CD14-positive monocyte (primary cell): ENCODE measurements at regions not wholly inside any gene's neighbourhood (a gene's known extent, or its start where the extent isn't known, plus 50 kb on each side); places are given as distances from the start of the nearest gene placed in this dataset.

Experiments used
- DNase-seq, 3 donors: peaks; one replicate each; pipeline ENCODE4 v3.0.0-alpha.2; 2011 to 2022
- H2AFZ ChIP-seq: 2 replicates; pipeline ENCODE4 v1.6.0; 2012; ENCODE audit warnings: mild to moderate bottlenecking, low read depth, low read length, inconsistent platforms; ENCODE audit not compliant: insufficient read depth, poor library complexity, severe bottlenecking
- H3K27ac ChIP-seq, 2 donors: 1 replicate in 1 of 2; 2 replicates in 1 of 2; pipeline ENCODE4 v1.5.1; 2012 to 2013; ENCODE audit warnings: low read length in 2 of 2, control low read depth in 1 of 2, inconsistent platforms in 1 of 2, low read depth in 1 of 2, mild to moderate bottlenecking in 1 of 2
- H3K27me3 ChIP-seq, 2 donors: one replicate each; pipeline versions ENCODE4 v1.6.0 to v1.6.1; 2011 to 2013; ENCODE audit warnings: low read length in 2 of 2; ENCODE audit not compliant: control insufficient read depth in 2 of 2, insufficient read depth in 2 of 2
- H3K36me3 ChIP-seq, 2 donors: replicated peaks in 1 of 2; 1 replicate in 1 of 2; 2 replicates in 1 of 2; pipeline versions ENCODE4 v1.5.1 to v1.6.1; 2012 to 2013; ENCODE audit warnings: low read length in 2 of 2, control low read depth in 1 of 2, inconsistent platforms in 1 of 2, mild to moderate bottlenecking in 1 of 2; ENCODE audit not compliant: insufficient read depth in 2 of 2, control insufficient read depth in 1 of 2
- H3K4me1 ChIP-seq, 2 donors: 1 replicate in 1 of 2; 2 replicates in 1 of 2; pipeline versions ENCODE4 v1.5.1 to v1.6.1; 2012 to 2013; ENCODE audit warnings: low read length in 2 of 2, control low read depth in 1 of 2, inconsistent platforms in 1 of 2, mild to moderate bottlenecking in 1 of 2, moderate library complexity in 1 of 2; ENCODE audit not compliant: insufficient read depth in 2 of 2, control insufficient read depth in 1 of 2
- H3K4me2 ChIP-seq: replicated peaks from 2 replicates; pipeline ENCODE3; 2012; ENCODE audit warnings: low read length, moderate library complexity, mild to moderate bottlenecking; ENCODE audit not compliant: poor library complexity, severe bottlenecking; ENCODE audit errors: extremely low read depth
- H3K4me3 ChIP-seq, 3 experiments: fragments of 200-600 bp in 1 of 3; sonication (generic) in 1 of 3; replicated peaks in 1 of 3; 1 replicate in 2 of 3; 2 replicates in 1 of 3; pipeline ENCODE4 v1.5.1; 2011 to 2013; ENCODE audit warnings: low read length in 3 of 3, mild to moderate bottlenecking in 3 of 3, control low read depth in 2 of 3, low read depth in 2 of 3, inconsistent platforms in 1 of 3, moderate library complexity in 1 of 3
- H3K79me2 ChIP-seq: 2 replicates; pipeline ENCODE4 v1.6.0; 2012; ENCODE audit warnings: mild to moderate bottlenecking, control low read depth, inconsistent platforms, low read length, moderate library complexity; ENCODE audit not compliant: insufficient read depth
- H3K9ac ChIP-seq: 2 replicates; pipeline ENCODE4 v1.6.0; 2017; ENCODE audit warnings: low read length, mild to moderate bottlenecking; ENCODE audit not compliant: insufficient read depth, poor library complexity, severe bottlenecking
- H3K9me3 ChIP-seq, 2 donors: replicated peaks in 1 of 2; 1 replicate in 1 of 2; 2 replicates in 1 of 2; pipeline versions ENCODE4 v1.5.1 to v1.6.1; 2012 to 2013; ENCODE audit warnings: low read length in 2 of 2, control low read depth in 1 of 2; ENCODE audit not compliant: control insufficient read depth in 1 of 2, insufficient read depth in 1 of 2
- H4K20me1 ChIP-seq: 2 replicates; pipeline ENCODE4 v1.6.0; 2012; ENCODE audit warnings: mild to moderate bottlenecking, low read length, control low read depth, moderate library complexity; ENCODE audit not compliant: insufficient read depth
- H3K27ac Mint-ChIP-seq, 7 donors: one replicate each; pipeline ENCODE4 v1.8.0; 2020; ENCODE audit warnings: mild to moderate bottlenecking in 7 of 7, mixed read lengths in 7 of 7, moderate library complexity in 6 of 7, inconsistent platforms in 2 of 7
- H3K27me3 Mint-ChIP-seq, 3 donors: one replicate each; pipeline ENCODE4 v1.8.0; 2021 to 2022; ENCODE audit warnings: low read depth in 3 of 3, mild to moderate bottlenecking in 3 of 3, mixed read lengths in 3 of 3, moderate library complexity in 3 of 3, inconsistent platforms in 1 of 3
- H3K36me3 Mint-ChIP-seq, 2 donors: one replicate each; pipeline ENCODE4 v1.8.0; 2020; ENCODE audit warnings: mixed read lengths in 2 of 2, inconsistent platforms in 1 of 2, mild to moderate bottlenecking in 1 of 2
- H3K4me1 Mint-ChIP-seq: one replicate; pipeline ENCODE4 v1.8.0; 2020; ENCODE audit warnings: mild to moderate bottlenecking, mixed read lengths
- H3K4me3 Mint-ChIP-seq, 2 donors: one replicate each; pipeline ENCODE4 v1.8.0; 2020; ENCODE audit warnings: mild to moderate bottlenecking in 2 of 2, mixed read lengths in 2 of 2, moderate library complexity in 1 of 2
- H3K9me3 Mint-ChIP-seq, 7 donors: one replicate each; pipeline ENCODE4 v1.8.0; 2020 to 2022; ENCODE audit warnings: mixed read lengths in 7 of 7, mild to moderate bottlenecking in 6 of 7, moderate library complexity in 6 of 7, inconsistent platforms in 2 of 7
- WGBS: methylation state at CpG from one replicate; pipeline ENCODE4 v1.1.5; 2013; ENCODE audit warnings: missing lambda C conversion rate; ENCODE audit not compliant: insufficient coverage; 5-methylcytosine and 5-hydroxymethylcytosine counted together
- intact Hi-C, 2 donors: fragments of 100-400 bp; cut with micrococcal nuclease; formaldehyde crosslinking; loops; one replicate each; pipeline versions ENCODE4 v1.15.0 to v1.15.1; 2023
- TF ChIP-seq, protein P1 (sequence below): fragments of 200-600 bp; IDR thresholded peaks from one replicate; pipeline ENCODE4 v1.8.0; 2022; ENCODE audit warnings: antibody characterized with exemption, mild to moderate bottlenecking

DNA sequence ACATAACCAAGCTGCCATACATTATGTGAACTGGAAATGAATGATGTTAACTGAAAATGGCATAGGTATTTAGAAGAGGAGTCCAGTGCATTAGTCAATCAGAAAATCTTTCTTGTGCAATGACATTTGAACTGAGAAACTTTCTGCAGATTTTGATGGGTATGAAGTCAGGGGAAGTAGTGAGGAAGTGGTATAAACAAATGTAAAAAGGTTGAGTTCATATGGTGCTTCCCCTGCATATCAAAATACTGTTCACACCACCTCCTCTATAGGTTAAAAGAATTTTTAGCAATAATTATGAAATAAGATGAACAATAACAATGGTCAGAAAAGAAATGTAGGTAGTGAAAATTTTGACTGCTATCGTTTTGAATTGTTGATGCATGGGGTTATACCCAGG is 800.0 kb downstream of the SLITRK6 start:
- intact Hi-C loops: no loop called here
- no peaks in the 10 kb centered on the region for H3K36me3 Mint-ChIP-seq
- no peaks in the 10 kb centered on the region for H4K20me1 ChIP-seq
- TF ChIP-seq, protein P1, sequence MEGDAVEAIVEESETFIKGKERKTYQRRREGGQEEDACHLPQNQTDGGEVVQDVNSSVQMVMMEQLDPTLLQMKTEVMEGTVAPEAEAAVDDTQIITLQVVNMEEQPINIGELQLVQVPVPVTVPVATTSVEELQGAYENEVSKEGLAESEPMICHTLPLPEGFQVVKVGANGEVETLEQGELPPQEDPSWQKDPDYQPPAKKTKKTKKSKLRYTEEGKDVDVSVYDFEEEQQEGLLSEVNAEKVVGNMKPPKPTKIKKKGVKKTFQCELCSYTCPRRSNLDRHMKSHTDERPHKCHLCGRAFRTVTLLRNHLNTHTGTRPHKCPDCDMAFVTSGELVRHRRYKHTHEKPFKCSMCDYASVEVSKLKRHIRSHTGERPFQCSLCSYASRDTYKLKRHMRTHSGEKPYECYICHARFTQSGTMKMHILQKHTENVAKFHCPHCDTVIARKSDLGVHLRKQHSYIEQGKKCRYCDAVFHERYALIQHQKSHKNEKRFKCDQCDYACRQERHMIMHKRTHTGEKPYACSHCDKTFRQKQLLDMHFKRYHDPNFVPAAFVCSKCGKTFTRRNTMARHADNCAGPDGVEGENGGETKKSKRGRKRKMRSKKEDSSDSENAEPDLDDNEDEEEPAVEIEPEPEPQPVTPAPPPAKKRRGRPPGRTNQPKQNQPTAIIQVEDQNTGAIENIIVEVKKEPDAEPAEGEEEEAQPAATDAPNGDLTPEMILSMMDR: no peak
- no peak overlapping the region for H3K4me3 ChIP-seq
- H3K4me1 Mint-ChIP-seq: no peaks in the 10 kb centered on the region
- H3K79me2 ChIP-seq: no peaks in the 10 kb centered on the region
- no peak overlapping the region for H3K27ac ChIP-seq
- H3K4me1 ChIP-seq: no peaks in the 10 kb centered on the region
- no peak overlapping the region for H3K27ac Mint-ChIP-seq
- no peak for DNase-seq
- no peak overlapping the region for H3K9ac ChIP-seq
- H3K9me3 Mint-ChIP-seq: peaks cover 0 to 4% (median 0%) of the 10 kb centered on the region in 7 donors
- H3K27me3 Mint-ChIP-seq: no peaks in the 10 kb centered on the region
- H3K27me3 ChIP-seq: no peaks in the 10 kb centered on the region
- no peak overlapping the region for H3K4me3 Mint-ChIP-seq
- peaks cover 0 to 4% of the 10 kb centered on the region in 2 donors for H3K9me3 ChIP-seq
- no peak overlapping the region for H3K4me2 ChIP-seq
- no peak overlapping the region for H2AFZ ChIP-seq
- H3K36me3 ChIP-seq: no peaks in the 10 kb centered on the region
- no CpG with 5 or more reads among the region's 1 CpG for WGBS

DNA sequence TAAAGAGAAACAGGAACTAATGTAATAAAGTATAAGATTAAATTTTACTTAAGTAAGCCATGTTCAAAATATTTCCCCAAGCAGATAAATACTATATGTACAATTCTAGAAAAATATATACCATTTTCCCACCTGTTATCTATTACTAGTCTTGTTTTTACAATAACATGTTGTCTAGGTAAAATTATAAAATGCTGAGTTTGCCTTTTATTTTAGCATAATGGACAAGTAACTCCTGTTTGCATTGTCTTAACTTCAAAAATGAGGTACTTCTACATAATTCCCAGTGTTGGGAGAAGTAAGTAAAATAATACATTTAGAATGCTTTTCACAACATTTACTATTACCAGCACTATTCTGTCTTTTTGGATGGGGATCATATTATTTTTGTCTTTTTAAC is 800.5 kb downstream of the SLITRK6 start:
- Histone ChIP-seq H3K27ac (no peak overlapping the region), H3K79me2 (no peaks in the 10 kb centered on the region), H2AFZ (no peak overlapping the region), H4K20me1 (no peaks in the 10 kb centered on the region), H3K4me1 (no peaks in the 10 kb centered on the region), H3K9ac (no peak overlapping the region), H3K36me3 (no peaks in the 10 kb centered on the region), H3K9me3 (peaks cover 0 to 4% of the 10 kb centered on the region in 2 donors), H3K27me3 (no peaks in the 10 kb centered on the region), H3K4me3 (no peak overlapping the region), H3K4me2 (no peak overlapping the region)
- no peak overlapping the region for H3K27ac Mint-ChIP-seq
- intact Hi-C loops: no loop called here
- no peaks in the 10 kb centered on the region for H3K27me3 Mint-ChIP-seq
- no peak overlapping the region for H3K4me3 Mint-ChIP-seq
- H3K36me3 Mint-ChIP-seq: no peaks in the 10 kb centered on the region
- TF ChIP-seq, protein P1: no peak
- H3K9me3 Mint-ChIP-seq: peaks cover 0 to 6% (median 2%) of the 10 kb centered on the region in 7 donors
- no peaks in the 10 kb centered on the region for H3K4me1 Mint-ChIP-seq
- no peak for DNase-seq
